Sigmoid colon (tissue), 6 donors: ENCODE measurements at regions not wholly inside any gene's neighbourhood (a gene's known extent, or its start where the extent isn't known, plus 50 kb on each side); places are given as distances from the start of the nearest gene placed in this dataset.

Experiments
- DNase-seq: peaks from one replicate; pipeline ENCODE4 v3.0.0-alpha.2; 2019
- H3K27ac ChIP-seq, 4 donors: fragments of 200-600 bp; sonication (generic); one replicate each; pipeline ENCODE4 v1.5.1; 2016 to 2019; ENCODE audit warnings: mild to moderate bottlenecking in 1 of 4
- H3K27me3 ChIP-seq, 3 donors: fragments of 200-600 bp; sonication (generic); one replicate each; pipeline ENCODE4 v1.5.1; 2019; ENCODE audit warnings: mild to moderate bottlenecking in 1 of 3
- H3K36me3 ChIP-seq, 4 donors: fragments of 200-600 bp; sonication (generic); one replicate each; pipeline ENCODE4 v1.5.1; 2016 to 2019
- H3K4me1 ChIP-seq, 4 donors: fragments of 200-600 bp; sonication (generic); one replicate each; pipeline ENCODE4 v1.5.1; 2017 to 2019
- H3K4me3 ChIP-seq, 4 donors: fragments of 200-600 bp; sonication (generic); one replicate each; pipeline ENCODE4 v1.5.1; 2017 to 2019; ENCODE audit warnings: mild to moderate bottlenecking in 2 of 4, moderate library complexity in 1 of 4
- H3K9me3 ChIP-seq, 4 donors: fragments of 200-600 bp in 3 of 4; sonication (generic) in 3 of 4; one replicate each; pipeline versions ENCODE4 v1.5.1 to v1.6.1; 2013 to 2019
- CTCF ChIP-seq, 4 experiments: fragments of 450-650 bp in 3 of 4; fragments of 200-600 bp in 1 of 4; IDR thresholded peaks; one replicate each; pipeline ENCODE4 v1.5.1; 2016 to 2019; ENCODE audit warnings: antibody characterized with exemption in 4 of 4, mild to moderate bottlenecking in 3 of 4, moderate library complexity in 2 of 4
- EP300 ChIP-seq, 4 donors: sonication (generic); formaldehyde crosslinking; IDR thresholded peaks; one replicate each; pipeline ENCODE4 v1.6.1; 2017; ENCODE audit warnings: antibody characterized with exemption in 4 of 4
- POLR2A ChIP-seq, 2 donors: fragments of 450-650 bp; IDR thresholded peaks; one replicate each; pipeline ENCODE4 v1.6.1; 2016; ENCODE audit warnings: antibody characterized with exemption in 2 of 2, mild to moderate bottlenecking in 2 of 2, moderate library complexity in 2 of 2
- POLR2AphosphoS5 ChIP-seq, 4 donors: sonication (generic); formaldehyde crosslinking; IDR thresholded peaks; one replicate each; pipeline ENCODE4 v1.6.1; 2017; ENCODE audit warnings: antibody characterized with exemption in 4 of 4
- WGBS, 2 donors: extraction: QIAGEN DNeasy Blood & Tissue Kit; methylation state at CpG; one replicate each; pipeline ENCODE4 v1.1.7; 2013; 5-methylcytosine and 5-hydroxymethylcytosine counted together
- intact Hi-C: fragments of 100-400 bp; cut with DNase I; formaldehyde crosslinking; loops from one replicate; pipeline ENCODE4 v1.15.1; 2023
- donor health status: healthy with polysubstance abuse.
- donor health status: healthy.

- H3K4me3 ChIP-seq, result no peak overlapping the region
- no peaks in the 10 kb centered on the region for H3K4me1 ChIP-seq
- no peak overlapping the region for H3K27ac ChIP-seq
- TF ChIP-seq POLR2A (IDR thresholded peaks at IDR 0.05) (no peak), POLR2AphosphoS5 (IDR thresholded peaks at IDR 0.05) (no peak), EP300 (IDR thresholded peaks at IDR 0.05) (no peak), CTCF (IDR thresholded peaks at IDR 0.05) (no peak)
- H3K36me3 ChIP-seq, result no peaks in the 10 kb centered on the region
- no peak for DNase-seq
- 77 to 86% methylated on average over 2 of the region's 2 CpGs for WGBS, 2 donors
- H3K27me3 ChIP-seq, result no peaks in the 10 kb centered on the region
- intact Hi-C loops, result no loop called here
- no peaks in the 10 kb centered on the region for H3K9me3 ChIP-seq
Measured at GRCh38 chr2:6512589-6512988, 353.1 kb downstream of the CMPK2 start.

- Histone ChIP-seq H3K27ac (no peak overlapping the region), H3K27me3 (no peaks in the 10 kb centered on the region), H3K9me3 (no peaks in the 10 kb centered on the region), H3K4me1 (no peaks in the 10 kb centered on the region), H3K4me3 (no peak overlapping the region), H3K36me3 (no peaks in the 10 kb centered on the region)
- TF ChIP-seq POLR2A (IDR thresholded peaks at IDR 0.05) (no peak), EP300 (IDR thresholded peaks at IDR 0.05) (no peak), POLR2AphosphoS5 (IDR thresholded peaks at IDR 0.05) (no peak), CTCF (IDR thresholded peaks at IDR 0.05) (no peak)
- 65 to 75% methylated on average over 6 of the region's 6 CpGs for WGBS, 2 donors
- no peak for DNase-seq
- intact Hi-C loops, result no loop called here
Measured at GRCh38 chr2:6516674-6517073, 349.0 kb downstream of the CMPK2 start.

- H3K27me3 ChIP-seq, result no peaks in the 10 kb centered on the region
- H3K27ac ChIP-seq, result no peak overlapping the region
- no peak for DNase-seq
- no peaks in the 10 kb centered on the region for H3K4me1 ChIP-seq
- no peak overlapping the region for H3K4me3 ChIP-seq
- 75 to 81% methylated on average over 1 of the region's 1 CpG for WGBS, 2 donors
- H3K9me3 ChIP-seq, result no peaks in the 10 kb centered on the region
- H3K36me3 ChIP-seq, result no peaks in the 10 kb centered on the region
- intact Hi-C loops, result no loop called here
- TF ChIP-seq POLR2A (IDR thresholded peaks at IDR 0.05) (no peak), CTCF (IDR thresholded peaks at IDR 0.05) (no peak), EP300 (IDR thresholded peaks at IDR 0.05) (no peak), POLR2AphosphoS5 (IDR thresholded peaks at IDR 0.05) (no peak)
Measured at GRCh38 chr2:6518361-6518760, 347.3 kb downstream of the CMPK2 start.

- H3K36me3 ChIP-seq, result no peaks in the 10 kb centered on the region
- no peaks in the 10 kb centered on the region for H3K4me1 ChIP-seq
- no peak overlapping the region for H3K27ac ChIP-seq
- DNase-seq, result no peak
- WGBS, 2 donors, result 75 to 82% methylated on average over 9 of the region's 9 CpGs
- H3K4me3 ChIP-seq, result no peak overlapping the region
- TF ChIP-seq POLR2AphosphoS5 (IDR thresholded peaks at IDR 0.05), result no peak
- TF ChIP-seq CTCF (IDR thresholded peaks at IDR 0.05), result no peak
- TF ChIP-seq EP300 (IDR thresholded peaks at IDR 0.05), result no peak
- TF ChIP-seq POLR2A (IDR thresholded peaks at IDR 0.05), result no peak
- no peaks in the 10 kb centered on the region for H3K27me3 ChIP-seq
- intact Hi-C loops, result no loop called here
- no peaks in the 10 kb centered on the region for H3K9me3 ChIP-seq
Measured at GRCh38 chr2:6523476-6523875, 342.2 kb downstream of the CMPK2 start.

- Histone ChIP-seq H3K4me3 (no peak overlapping the region), H3K4me1 (no peaks in the 10 kb centered on the region)
- WGBS, 2 donors, result 43 to 66% methylated on average over 13 of the region's 13 CpGs
Measured at GRCh38 chr2:6524691-6525474, 340.8 kb downstream of the CMPK2 start.

More at GRCh38 chr2:6524691-6525474, 340.8 kb downstream of the CMPK2 start:
- Histone ChIP-seq H3K27ac (no peak overlapping the region), H3K36me3 (no peaks in the 10 kb centered on the region), H3K27me3 (no peaks in the 10 kb centered on the region), H3K9me3 (no peaks in the 10 kb centered on the region)
- DNase-seq, result no peak
- intact Hi-C loops, result no loop called here
- TF ChIP-seq POLR2AphosphoS5 (IDR thresholded peaks at IDR 0.05), result no peak
- TF ChIP-seq POLR2A (IDR thresholded peaks at IDR 0.05), result no peak
- no peak for TF ChIP-seq EP300 (IDR thresholded peaks at IDR 0.05)
- no peak for TF ChIP-seq CTCF (IDR thresholded peaks at IDR 0.05)
